Bronchial epithelial cell (primary cell): ENCODE measurements at regions not wholly inside any gene's neighbourhood (a gene's known extent, or its start where the extent isn't known, plus 50 kb on each side); places are given as distances from the start of the nearest gene placed in this dataset.

ENCODE experiments used
- DNase-seq: peaks from one replicate; pipeline ENCODE4 v3.0.0-alpha.2; 2010; ENCODE audit warnings: low read depth
- FAIRE-seq: peaks from 2 replicates; lab custom pipeline; 2011; peaks lifted over from hg19 to GRCh38; lab: Jason Lieb, UNC
- H3K27me3 ChIP-seq: 2 replicates; pipeline ENCODE4 v1.5.1; 2011; ENCODE audit warnings: low read length; ENCODE audit not compliant: control insufficient read depth, insufficient read depth
- H3K36me3 ChIP-seq: 2 replicates; pipeline ENCODE4 v1.5.1; 2011; ENCODE audit warnings: low read length; ENCODE audit not compliant: control insufficient read depth, insufficient read depth
- H3K4me3 ChIP-seq: 2 replicates; pipeline ENCODE4 v1.5.1; 2011; ENCODE audit warnings: mild to moderate bottlenecking, low read depth, low read length, control low read depth
- CTCF ChIP-seq: IDR thresholded peaks from 2 replicates; pipeline ENCODE4 v1.5.1; 2011; ENCODE audit warnings: mild to moderate bottlenecking, moderate library complexity, low read length, control low read depth, inconsistent platforms; ENCODE audit not compliant: insufficient read depth, severe bottlenecking

DNA sequence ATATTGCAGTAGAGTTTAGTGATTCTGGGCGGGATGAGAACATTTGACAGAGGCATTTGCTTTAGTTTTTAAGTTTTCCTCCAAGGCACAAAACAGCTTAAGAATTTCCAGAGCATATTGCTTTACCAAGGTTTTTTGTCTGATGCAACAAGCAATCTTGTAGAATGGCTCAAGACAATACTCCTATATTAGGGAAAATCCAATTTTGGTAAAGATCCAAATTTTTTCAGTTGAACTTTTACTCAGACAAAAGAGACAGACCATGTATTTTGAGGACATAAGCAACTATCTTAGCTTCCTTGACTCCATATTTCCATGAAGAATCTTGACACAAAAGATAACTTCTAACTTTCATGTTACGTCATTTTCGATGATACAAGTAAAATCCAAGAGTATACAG, 92.3 kb upstream of the NANOS1 start:
- FAIRE-seq, result no peak
- Histone ChIP-seq H3K27me3 (no peaks in the 10 kb centered on the region), H3K4me3 (no peak overlapping the region), H3K36me3 (no peaks in the 10 kb centered on the region)
- no peak for TF ChIP-seq CTCF
- DNase-seq, result no peak

GRCh38 chr10:118939211-118940007, 90.1 kb upstream of the NANOS1 start:
- Histone ChIP-seq H3K36me3 (no peaks in the 10 kb centered on the region), H3K27me3 (no peaks in the 10 kb centered on the region), H3K4me3 (no peak overlapping the region)
- DNase-seq (peak; percentile 46), FAIRE-seq (no peak)
- TF ChIP-seq CTCF, result no peak

GRCh38 chr10:118940386-118940785, 89.1 kb upstream of the NANOS1 start:
- DNase-seq (peak; percentile 60), FAIRE-seq (no peak)
- H3K27me3 ChIP-seq, result no peaks in the 10 kb centered on the region
- no peak for TF ChIP-seq CTCF
- H3K4me3 ChIP-seq, result no peak overlapping the region
- no peaks in the 10 kb centered on the region for H3K36me3 ChIP-seq

- Histone ChIP-seq H3K27me3 (no peaks in the 10 kb centered on the region), H3K4me3 (no peak overlapping the region), H3K36me3 (no peaks in the 10 kb centered on the region)
- FAIRE-seq, result no peak
- DNase-seq, result no peak
- TF ChIP-seq CTCF, result no peak
These were observed 86.3 kb upstream of the NANOS1 start for GRCh38 chr10:118943253-118943652.

DNA sequence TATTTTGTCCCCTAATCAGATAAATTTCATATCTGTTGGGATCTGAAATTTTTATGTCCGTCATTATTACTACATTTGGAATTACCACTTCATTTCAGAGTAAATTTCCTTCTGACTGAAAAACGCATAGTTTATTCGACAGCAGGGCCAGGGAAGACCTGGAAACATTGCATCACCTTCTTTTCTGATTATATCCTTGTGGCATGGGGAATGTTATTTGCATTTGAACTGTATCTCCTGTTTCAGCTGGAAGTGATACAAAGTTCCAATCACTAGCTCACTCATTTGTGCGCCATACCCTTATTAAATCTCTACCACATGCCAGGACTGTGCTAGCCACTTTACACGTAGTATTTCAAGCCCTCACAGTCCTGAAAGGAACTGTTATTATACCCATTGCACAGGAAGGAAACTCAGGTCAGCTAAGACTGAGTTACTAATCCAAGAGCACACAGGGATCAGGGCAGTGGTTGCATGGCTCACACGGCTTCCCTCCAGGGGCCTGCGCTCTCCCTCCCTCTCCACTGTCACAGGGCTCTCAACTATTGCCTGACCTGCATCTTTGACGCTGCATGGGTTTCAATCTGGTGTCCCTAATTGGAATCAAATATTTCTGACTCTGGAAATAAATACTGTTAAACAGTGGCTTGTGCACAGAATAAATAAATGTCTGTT, 84.4 kb upstream of the NANOS1 start:
- no peak for FAIRE-seq

More for the DNA sequence above, 84.4 kb upstream of the NANOS1 start:
- DNase-seq, result no peak
- Histone ChIP-seq H3K36me3 (no peaks in the 10 kb centered on the region), H3K27me3 (no peaks in the 10 kb centered on the region), H3K4me3 (no peak overlapping the region)
- TF ChIP-seq CTCF, result no peak
